Thyroid gland (tissue), 4 donors: ENCODE measurements at regions not wholly inside any gene's neighbourhood (a gene's known extent, or its start where the extent isn't known, plus 50 kb on each side); places are given as distances from the start of the nearest gene placed in this dataset.

Source experiments
- POLR2A ChIP-seq, 2 donors: fragments of 450-650 bp; IDR thresholded peaks; one replicate each; pipeline ENCODE4 v1.6.1; 2017; ENCODE audit warnings: antibody characterized with exemption in 2 of 2, mild to moderate bottlenecking in 2 of 2, moderate library complexity in 1 of 2
- TF ChIP-seq, protein P1 (sequence below), 6 experiments: fragments of 200-600 bp in 3 of 6; fragments of 450-650 bp in 3 of 6; sonication (generic) in 3 of 6; IDR thresholded peaks; one replicate each; pipeline ENCODE4 v1.5.1; 2016 to 2019; ENCODE audit warnings: antibody characterized with exemption in 6 of 6, mild to moderate bottlenecking in 2 of 6, inconsistent platforms in 1 of 6, moderate library complexity in 1 of 6

DNA sequence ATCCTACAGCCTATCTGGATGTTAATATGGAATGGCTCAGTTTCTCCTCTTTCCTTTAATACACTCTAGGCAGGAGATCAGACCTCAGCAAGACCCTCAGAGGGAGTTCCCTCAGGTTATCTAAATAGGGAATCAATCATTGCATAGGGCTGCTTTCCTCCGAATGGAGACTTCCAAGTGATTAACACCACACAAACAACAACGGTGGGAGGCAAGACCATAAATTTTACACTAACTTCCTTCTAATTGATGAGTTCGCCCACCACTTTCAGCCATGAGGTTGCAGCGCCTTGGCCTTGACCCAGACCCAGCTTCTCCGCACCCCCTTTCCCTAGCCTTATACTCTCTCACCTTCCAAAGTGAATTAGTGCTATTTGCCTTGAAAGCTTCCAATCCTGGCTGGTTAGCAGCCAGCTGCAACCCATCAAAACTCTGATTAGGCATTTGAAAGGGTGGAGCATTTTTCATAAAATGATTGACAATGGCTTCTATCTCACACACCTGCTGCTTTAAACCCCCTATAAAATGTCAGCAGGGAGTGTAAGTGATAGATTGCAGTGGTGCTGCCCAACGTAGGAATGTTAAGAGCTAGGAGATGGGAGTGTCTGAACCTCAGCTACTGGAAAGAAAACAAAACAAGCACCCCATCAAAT, 534.9 kb upstream of the USP24 start:
- TF ChIP-seq, protein P1, sequence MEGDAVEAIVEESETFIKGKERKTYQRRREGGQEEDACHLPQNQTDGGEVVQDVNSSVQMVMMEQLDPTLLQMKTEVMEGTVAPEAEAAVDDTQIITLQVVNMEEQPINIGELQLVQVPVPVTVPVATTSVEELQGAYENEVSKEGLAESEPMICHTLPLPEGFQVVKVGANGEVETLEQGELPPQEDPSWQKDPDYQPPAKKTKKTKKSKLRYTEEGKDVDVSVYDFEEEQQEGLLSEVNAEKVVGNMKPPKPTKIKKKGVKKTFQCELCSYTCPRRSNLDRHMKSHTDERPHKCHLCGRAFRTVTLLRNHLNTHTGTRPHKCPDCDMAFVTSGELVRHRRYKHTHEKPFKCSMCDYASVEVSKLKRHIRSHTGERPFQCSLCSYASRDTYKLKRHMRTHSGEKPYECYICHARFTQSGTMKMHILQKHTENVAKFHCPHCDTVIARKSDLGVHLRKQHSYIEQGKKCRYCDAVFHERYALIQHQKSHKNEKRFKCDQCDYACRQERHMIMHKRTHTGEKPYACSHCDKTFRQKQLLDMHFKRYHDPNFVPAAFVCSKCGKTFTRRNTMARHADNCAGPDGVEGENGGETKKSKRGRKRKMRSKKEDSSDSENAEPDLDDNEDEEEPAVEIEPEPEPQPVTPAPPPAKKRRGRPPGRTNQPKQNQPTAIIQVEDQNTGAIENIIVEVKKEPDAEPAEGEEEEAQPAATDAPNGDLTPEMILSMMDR (IDR thresholded peaks at IDR 0.05) = no peak
- no peak for TF ChIP-seq POLR2A (IDR thresholded peaks at IDR 0.05)
